Activated CD8-positive, alpha-beta memory T cell treated with anti-CD3 and anti-CD28 coated beads for 24 hours (primary cell): ENCODE measurements at regions not wholly inside any gene's neighbourhood (a gene's known extent, or its start where the extent isn't known, plus 50 kb on each side); places are given as distances from the start of the nearest gene placed in this dataset.
"Not testable (repeated sequence)": the region's sequence is repeated elsewhere in the genome, so short reads cannot be mapped to it uniquely, and the experiment has no call there.

Experiments
- DNase-seq: peaks from one replicate; pipeline ENCODE4 v3.0.0-alpha.2; 2020

- no peak for DNase-seq
Measured at GRCh38 chr4:28444886-28445496, 1584.3 kb downstream of the STIM2 start.

- no peak for DNase-seq
Measured at GRCh38 chr4:28449085-28449484, 1588.4 kb downstream of the STIM2 start.

GRCh38 chr4:28451346-28451745 lies 1590.7 kb downstream of the STIM2 start:
- no peak for DNase-seq

GRCh38 chr4:28462766-28463700 lies 1602.4 kb downstream of the STIM2 start:
- no peak for DNase-seq

- no peak for DNase-seq
Measured at GRCh38 chr4:28464823-28465222, 1604.2 kb downstream of the STIM2 start.

GRCh38 chr4:28466886-28467285 lies 1606.2 kb downstream of the STIM2 start:
- not testable (repeated sequence) for DNase-seq

- DNase-seq: no peak
Measured at GRCh38 chr4:28469387-28469786, 1608.7 kb downstream of the STIM2 start.

- DNase-seq: no peak
Measured at GRCh38 chr4:28469886-28470285, 1609.2 kb downstream of the STIM2 start.

- DNase-seq: no peak
Measured at GRCh38 chr4:28475381-28475780, 1614.7 kb downstream of the STIM2 start.

GRCh38 chr4:28479666-28480065 lies 1619.0 kb downstream of the STIM2 start:
- DNase-seq: no peak

GRCh38 chr4:28481565-28481964 lies 1620.9 kb downstream of the STIM2 start:
- DNase-seq: no peak

- DNase-seq: no peak
Measured at GRCh38 chr4:28482580-28483270, 1622.1 kb downstream of the STIM2 start.

- no peak for DNase-seq
Measured at GRCh38 chr4:28488021-28488420, 1627.4 kb downstream of the STIM2 start.

GRCh38 chr4:28490669-28491068 lies 1630.0 kb downstream of the STIM2 start:
- no peak for DNase-seq

GRCh38 chr4:28505064-28505463 lies 1644.4 kb downstream of the STIM2 start:
- no peak for DNase-seq

GRCh38 chr4:28508636-28509035 lies 1648.0 kb downstream of the STIM2 start:
- no peak for DNase-seq

- DNase-seq: not testable (repeated sequence)
Measured at GRCh38 chr4:28514766-28515165, 1654.1 kb downstream of the STIM2 start.

GRCh38 chr4:28518561-28519165 lies 1658.0 kb downstream of the STIM2 start:
- DNase-seq: no peak

GRCh38 chr4:28523681-28524190 lies 1663.1 kb downstream of the STIM2 start:
- no peak for DNase-seq

GRCh38 chr4:28536124-28536523 lies 1675.5 kb downstream of the STIM2 start:
- DNase-seq: no peak

- no peak for DNase-seq
Measured at GRCh38 chr4:28545986-28546385, 1685.3 kb downstream of the STIM2 start.

- no peak for DNase-seq
Measured at GRCh38 chr4:28548136-28548535, 1687.5 kb downstream of the STIM2 start.

- no peak for DNase-seq
Measured at GRCh38 chr4:28548594-28548993, 1688.0 kb downstream of the STIM2 start.
